Gastrocnemius medialis (tissue), 4 donors: ENCODE measurements at regions not wholly inside any gene's neighbourhood (a gene's known extent, or its start where the extent isn't known, plus 50 kb on each side); places are given as distances from the start of the nearest gene placed in this dataset.
"Not testable (repeated sequence)": the region's sequence is repeated elsewhere in the genome, so short reads cannot be mapped to it uniquely, and the experiment has no call there.

Source experiments
- ATAC-seq, 2 donors: fragments of 150-250 bp; one replicate each; pipeline ENCODE4 v1.9.1; 2016
- DNase-seq, 2 donors: peaks; one replicate each; pipeline ENCODE4 v3.0.0-alpha.2; 2019
- H3K27ac ChIP-seq, 4 donors: fragments of 200-600 bp; sonication (generic); 1 replicate in 1 of 4; 2 replicates in 3 of 4; pipeline ENCODE4 v1.5.1; 2016 to 2018; ENCODE audit warnings: mild to moderate bottlenecking in 2 of 4, moderate library complexity in 1 of 4
- H3K27me3 ChIP-seq, 3 donors: fragments of 200-600 bp; sonication (generic) in 2 of 3; 1 replicate in 1 of 3; 2 replicates in 2 of 3; pipeline versions ENCODE4 v1.5.1 to v1.6.0; 2016 to 2019; ENCODE audit warnings: mild to moderate bottlenecking in 1 of 3, moderate library complexity in 1 of 3
- H3K36me3 ChIP-seq, 2 donors: fragments of 200-600 bp; sonication (generic) in 1 of 2; one replicate each; pipeline ENCODE4 v1.5.1; 2017 to 2018
- H3K4me1 ChIP-seq, 2 donors: fragments of 200-600 bp; sonication (generic) in 1 of 2; one replicate each; pipeline ENCODE4 v1.5.1; 2016 to 2017; ENCODE audit warnings: mild to moderate bottlenecking in 2 of 2
- H3K4me3 ChIP-seq, 4 donors: fragments of 200-600 bp; sonication (generic) in 3 of 4; 1 replicate in 1 of 4; 2 replicates in 3 of 4; pipeline ENCODE4 v1.5.1; 2016 to 2019; ENCODE audit warnings: mild to moderate bottlenecking in 2 of 4
- H3K9me3 ChIP-seq, 3 donors: fragments of 200-600 bp; sonication (generic) in 2 of 3; 1 replicate in 1 of 3; 2 replicates in 2 of 3; pipeline ENCODE4 v1.5.1; 2016 to 2019
- POLR2A ChIP-seq, 2 donors: fragments of 450-650 bp; IDR thresholded peaks; one replicate each; pipeline ENCODE4 v1.6.1; 2017; ENCODE audit warnings: antibody characterized with exemption in 2 of 2, mild to moderate bottlenecking in 2 of 2, moderate library complexity in 2 of 2
- in situ Hi-C, 4 donors: fragments of 200-750 bp; cut with MboI; loops; one replicate each; pipeline versions ENCODE4 v1.15.0 to v1.8.0; 2017; ENCODE audit warnings: low sequenced_read_pairs in 4 of 4
- intact Hi-C: fragments of 100-400 bp; cut with DNase I; formaldehyde crosslinking; loops from one replicate; pipeline ENCODE4 v1.15.1; 2023; ENCODE audit warnings: low total_unique reads
- TF ChIP-seq, protein P1 (sequence below), 5 experiments: fragments of 450-650 bp in 3 of 5; fragments of 200-600 bp in 2 of 5; sonication (generic) in 2 of 5; IDR thresholded peaks in 4 of 5; conservative IDR thresholded peaks in 1 of 5; 1 replicate in 4 of 5; 2 replicates in 1 of 5; pipeline ENCODE4 v1.5.1; 2016 to 2019; ENCODE audit warnings: antibody characterized with exemption in 5 of 5, mild to moderate bottlenecking in 3 of 5, moderate library complexity in 3 of 5

DNA sequence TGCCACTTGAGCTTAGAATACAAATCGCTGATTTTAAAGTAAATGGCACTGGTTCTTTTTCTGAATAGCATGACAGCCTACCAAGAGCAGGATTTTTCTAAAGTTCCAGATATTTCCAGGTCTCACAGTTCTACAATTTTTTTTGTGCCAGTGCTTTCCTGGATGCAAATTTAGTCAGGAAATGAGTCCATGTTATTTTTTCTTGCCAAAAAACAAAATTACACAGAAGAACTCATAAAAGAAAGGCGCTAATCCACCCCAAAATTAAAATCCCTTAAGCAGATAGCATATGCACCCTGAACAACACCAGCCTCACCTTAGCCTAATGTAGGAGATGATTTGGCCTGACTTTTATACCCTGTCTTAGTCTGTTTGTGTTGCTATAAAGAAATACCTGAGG, 86.4 kb upstream of the ARG1 start:
- no peaks in the 10 kb centered on the region for H3K27me3 ChIP-seq
- no peaks in the 10 kb centered on the region for H3K4me1 ChIP-seq
- DNase-seq (no peak), ATAC-seq (no peak)
- no peak for TF ChIP-seq POLR2A (IDR thresholded peaks at IDR 0.05)
- TF ChIP-seq, protein P1, sequence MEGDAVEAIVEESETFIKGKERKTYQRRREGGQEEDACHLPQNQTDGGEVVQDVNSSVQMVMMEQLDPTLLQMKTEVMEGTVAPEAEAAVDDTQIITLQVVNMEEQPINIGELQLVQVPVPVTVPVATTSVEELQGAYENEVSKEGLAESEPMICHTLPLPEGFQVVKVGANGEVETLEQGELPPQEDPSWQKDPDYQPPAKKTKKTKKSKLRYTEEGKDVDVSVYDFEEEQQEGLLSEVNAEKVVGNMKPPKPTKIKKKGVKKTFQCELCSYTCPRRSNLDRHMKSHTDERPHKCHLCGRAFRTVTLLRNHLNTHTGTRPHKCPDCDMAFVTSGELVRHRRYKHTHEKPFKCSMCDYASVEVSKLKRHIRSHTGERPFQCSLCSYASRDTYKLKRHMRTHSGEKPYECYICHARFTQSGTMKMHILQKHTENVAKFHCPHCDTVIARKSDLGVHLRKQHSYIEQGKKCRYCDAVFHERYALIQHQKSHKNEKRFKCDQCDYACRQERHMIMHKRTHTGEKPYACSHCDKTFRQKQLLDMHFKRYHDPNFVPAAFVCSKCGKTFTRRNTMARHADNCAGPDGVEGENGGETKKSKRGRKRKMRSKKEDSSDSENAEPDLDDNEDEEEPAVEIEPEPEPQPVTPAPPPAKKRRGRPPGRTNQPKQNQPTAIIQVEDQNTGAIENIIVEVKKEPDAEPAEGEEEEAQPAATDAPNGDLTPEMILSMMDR (IDR thresholded peaks at IDR 0.05 in 4 of 5, conservative IDR thresholded peaks at IDR 0.05 in 1 of 5): no peak
- no peaks in the 10 kb centered on the region for H3K9me3 ChIP-seq
- intact Hi-C loops (no loop called here), in situ Hi-C loops (no loop called here)
- no peaks in the 10 kb centered on the region for H3K36me3 ChIP-seq
- H3K27ac ChIP-seq: no peak overlapping the region
- H3K4me3 ChIP-seq: no peak overlapping the region

DNA sequence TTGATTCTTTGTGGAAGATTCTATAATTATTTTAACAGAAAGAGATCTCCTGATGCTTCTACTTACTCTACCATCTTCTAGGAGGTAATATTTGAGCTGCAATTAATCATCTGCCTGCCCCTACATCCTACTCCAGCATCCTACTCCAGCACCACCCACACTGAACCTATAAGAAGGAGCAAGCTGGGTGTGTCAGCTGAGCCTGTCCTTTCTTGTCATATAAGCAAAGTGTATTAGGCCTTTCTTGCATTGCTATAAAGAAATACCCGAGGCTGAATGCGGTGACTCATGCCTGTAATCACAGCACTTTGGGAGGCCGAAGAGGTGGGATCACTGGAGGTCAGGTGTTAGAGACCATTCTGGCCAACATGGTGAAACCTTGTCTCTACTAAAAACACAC, 84.2 kb upstream of the ARG1 start:
- Histone ChIP-seq H3K4me3 (no peak overlapping the region), H3K27ac (no peak overlapping the region), H3K36me3 (no peaks in the 10 kb centered on the region), H3K4me1 (no peaks in the 10 kb centered on the region), H3K27me3 (no peaks in the 10 kb centered on the region), H3K9me3 (no peaks in the 10 kb centered on the region)
- ATAC-seq: no peak
- TF ChIP-seq, protein P1 (IDR thresholded peaks at IDR 0.05 in 4 of 5, conservative IDR thresholded peaks at IDR 0.05 in 1 of 5): no peak
- no peak for TF ChIP-seq POLR2A (IDR thresholded peaks at IDR 0.05)
- DNase-seq: no peak
- in situ Hi-C loops (no loop called here), intact Hi-C loops (no loop called here)

DNA sequence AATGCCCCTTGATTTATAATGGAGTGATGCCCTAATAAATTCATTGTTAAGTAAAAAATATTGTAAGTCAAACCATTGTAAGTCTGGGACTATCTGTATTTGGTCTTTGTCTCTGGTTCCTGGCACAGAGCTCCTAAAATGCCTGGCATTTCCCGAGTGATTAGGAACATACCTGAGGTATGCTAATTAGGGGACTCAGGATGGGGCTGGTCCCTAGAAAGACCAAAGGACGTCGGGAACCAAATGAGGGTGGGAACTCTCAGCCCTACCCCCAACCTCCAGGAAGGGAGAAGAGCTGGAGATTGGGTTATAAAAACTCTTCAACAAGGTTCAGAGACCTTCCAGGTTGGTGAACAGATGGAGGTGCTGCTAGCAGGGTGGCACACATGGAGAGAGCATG, 82.6 kb upstream of the ARG1 start:
- ATAC-seq: no peak
- no peaks in the 10 kb centered on the region for H3K9me3 ChIP-seq
- DNase-seq: no peak
- TF ChIP-seq, protein P1 (IDR thresholded peaks at IDR 0.05 in 4 of 5, conservative IDR thresholded peaks at IDR 0.05 in 1 of 5): no peak
- no peak for TF ChIP-seq POLR2A (IDR thresholded peaks at IDR 0.05)
- intact Hi-C loops (no loop called here), in situ Hi-C loops (no loop called here)
- no peaks in the 10 kb centered on the region for H3K4me1 ChIP-seq
- no peaks in the 10 kb centered on the region for H3K36me3 ChIP-seq
- no peak overlapping the region for H3K27ac ChIP-seq
- H3K4me3 ChIP-seq: no peak overlapping the region
- H3K27me3 ChIP-seq: no peaks in the 10 kb centered on the region

DNA sequence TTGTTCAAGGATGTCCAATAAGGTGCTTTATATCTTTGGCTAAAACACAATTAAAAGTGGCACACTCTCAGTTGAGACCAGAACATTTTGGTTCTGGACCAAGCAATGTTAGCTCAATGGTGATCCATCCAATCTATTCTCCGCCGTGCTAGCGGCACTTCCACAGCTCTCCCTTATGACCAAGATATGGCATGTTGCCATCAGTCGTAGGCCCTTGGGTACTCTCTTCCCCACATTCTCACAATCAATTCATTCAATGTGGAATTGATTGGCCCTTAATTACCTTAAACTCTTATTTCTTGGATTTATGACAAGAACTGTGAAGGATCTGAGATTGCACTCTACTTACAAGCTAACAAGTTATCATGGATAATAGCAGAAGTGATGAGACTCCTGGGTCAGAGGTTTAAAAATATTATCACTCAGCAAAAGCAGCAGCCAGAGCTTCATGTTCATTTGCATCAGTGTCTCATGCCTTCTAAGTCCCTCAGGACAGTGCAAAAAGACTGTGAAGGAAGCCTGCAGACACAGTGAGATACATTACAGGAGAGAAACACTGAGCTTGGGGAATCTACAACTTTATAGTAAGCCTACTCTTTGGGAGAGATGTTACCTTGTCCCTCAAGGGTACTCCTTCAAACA, 80.0 kb upstream of the ARG1 start:
- DNase-seq: no peak
- Histone ChIP-seq H3K9me3 (no peaks in the 10 kb centered on the region), H3K4me3 (no peak overlapping the region), H3K4me1 (no peaks in the 10 kb centered on the region), H3K27me3 (no peaks in the 10 kb centered on the region), H3K36me3 (no peaks in the 10 kb centered on the region), H3K27ac (no peak overlapping the region)
- TF ChIP-seq, protein P1 (IDR thresholded peaks at IDR 0.05 in 4 of 5, conservative IDR thresholded peaks at IDR 0.05 in 1 of 5): no peak
- TF ChIP-seq POLR2A (IDR thresholded peaks at IDR 0.05): no peak
- no peak for ATAC-seq
- intact Hi-C loops (no loop called here), in situ Hi-C loops (no loop called here)

DNA sequence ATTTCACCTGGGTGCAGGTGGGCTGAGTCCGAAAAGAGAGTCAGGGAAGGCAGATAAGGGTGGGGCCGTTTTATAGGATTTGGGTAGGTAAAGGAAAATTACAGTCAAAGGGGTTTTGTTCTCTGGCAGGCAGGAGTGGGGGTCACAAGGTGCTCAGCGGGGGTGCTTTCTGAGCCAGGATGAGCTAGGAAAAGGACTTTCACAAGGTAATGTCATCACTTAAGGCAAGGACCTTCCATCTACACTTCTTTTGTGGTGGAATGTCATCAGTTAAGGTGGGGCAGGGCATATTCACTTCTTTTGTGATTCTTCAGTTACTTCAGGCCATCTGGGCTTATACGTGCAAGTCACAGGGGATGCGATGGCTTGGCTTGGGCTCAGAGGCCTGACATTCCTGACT, 68.6 kb upstream of the ARG1 start:
- H3K9me3 ChIP-seq, H3K36me3 ChIP-seq, ATAC-seq, DNase-seq, H3K27ac ChIP-seq, H3K4me3 ChIP-seq, H3K4me1 ChIP-seq, in situ Hi-C loops, H3K27me3 ChIP-seq, intact Hi-C loops: not testable (repeated sequence)
